ENCODE measurements at regions not wholly inside any gene's neighbourhood (a gene's known extent, or its start where the extent isn't known, plus 50 kb on each side); places are given as distances from the start of the nearest gene placed in this dataset.

GRCh38 chr13:22662771-22663170, 518.0 kb upstream of the SGCG start:
- no peak overlapping the region for H3K23ac ChIP-seq (ENCODE audit: insufficient read length)
- no peak overlapping the region for H2AFZ ChIP-seq (ENCODE audit: low read length)
- DNase-seq (ENCODE audit: low read depth in 1 of 2, low spot score in 2 of 2) (no peak), FAIRE-seq (no peak)
- H3K4me3 ChIP-seq (ENCODE audit: extremely low read depth in 1 of 4, insufficient read depth in 2 of 4, low read depth in 3 of 4, low read length in 4 of 4) = no peak overlapping the region
- no peaks in the 10 kb centered on the region for H3K79me1 ChIP-seq (ENCODE audit: low read depth, low read length)
- no peak overlapping the region for H2BK15ac ChIP-seq (ENCODE audit: low read length)
- no peaks in the 10 kb centered on the region for H3K36me3 ChIP-seq (ENCODE audit: control insufficient read depth in 2 of 4, insufficient read depth in 4 of 4, low read length in 3 of 4)
- no peaks in the 10 kb centered on the region for H4K20me1 ChIP-seq (replicated peaks in 1 of 2; ENCODE audit: control insufficient read depth in 1 of 2, insufficient read depth in 2 of 2, low read length in 2 of 2)
- H3K56ac ChIP-seq (replicated peaks; ENCODE audit: insufficient read length, low read depth, low read length) = no peak overlapping the region
- H3K14ac ChIP-seq (ENCODE audit: insufficient read length) = no peak overlapping the region
- H4K8ac ChIP-seq (ENCODE audit: extremely low read depth, insufficient read depth, low read length) = no peak overlapping the region
- CTCF ChIA-PET (ENCODE audit: partially characterized antibody) = no interaction called here
- POLR2A ChIA-PET (ENCODE audit: partially characterized antibody) = no interaction called here
- WGBS, 2 experiments (ENCODE audit: extremely low coverage in 1 of 2, insufficient coverage in 1 of 2, insufficient read length in 1 of 2, insufficient replicate concordance in 2 of 2, low coverage in 1 of 2, low lambda C conversion rate in 2 of 2, missing lambda C conversion rate in 1 of 2) = 93% methylated on average over 4 of the region's 4 CpGs; no CpG with 5 or more reads in 1 of the 2 experiments
- no peaks in the 10 kb centered on the region for H3K79me2 ChIP-seq (ENCODE audit: control insufficient read depth in 1 of 2, insufficient read depth in 2 of 2, low read length in 2 of 2)
- no peak overlapping the region for H3K4ac ChIP-seq (replicated peaks; ENCODE audit: insufficient read length, low read depth, low read length)
- no peak overlapping the region for H2BK12ac ChIP-seq (ENCODE audit: low read depth, low read length)
- no peak overlapping the region for H3K27ac ChIP-seq (ENCODE audit: low read depth, low read length)
- peaks cover 0 to 2% (median 0%) of the 10 kb centered on the region in 4 experiments; a peak in 1 of 7 replicates for H3K27me3 ChIP-seq (replicated peaks in 1 of 4; ENCODE audit: control insufficient read depth in 3 of 4, extremely low read depth in 1 of 4, insufficient read depth in 3 of 4, low read length in 3 of 4)
- no peak overlapping the region for H2BK120ac ChIP-seq (replicated peaks; ENCODE audit: low read depth, low read length)
- no peak overlapping the region for H3K18ac ChIP-seq (ENCODE audit: extremely low read depth, low read length)
- H3K4me1 ChIP-seq (replicated peaks in 1 of 4; ENCODE audit: control insufficient read depth in 3 of 4, insufficient read depth in 4 of 4, low read length in 3 of 4) = no peaks in the 10 kb centered on the region
- no peak overlapping the region for H4K5ac ChIP-seq (ENCODE audit: insufficient read length, low read depth, low read length)
- no peak overlapping the region for H3K4me2 ChIP-seq (ENCODE audit: insufficient read depth in 1 of 2, low read depth in 2 of 2, low read length in 2 of 2)
- H2BK5ac ChIP-seq (ENCODE audit: low read depth, low read length) = no peak overlapping the region
- no peak overlapping the region for H2BK20ac ChIP-seq (ENCODE audit: low read length)
- no peak overlapping the region for H3K9ac ChIP-seq (replicated peaks in 1 of 4; ENCODE audit: extremely low read depth in 1 of 4, low read depth in 3 of 4, low read length in 3 of 4)
- H3K9me3 ChIP-seq (ENCODE audit: insufficient read depth in 2 of 2, low read depth in 1 of 2, low read length in 1 of 2) = no peaks in the 10 kb centered on the region
- H3K23me2 ChIP-seq (ENCODE audit: low read depth, low read length) = no peaks in the 10 kb centered on the region
- H4K91ac ChIP-seq (replicated peaks; ENCODE audit: insufficient read length, low read length) = no peak overlapping the region
- H2AK5ac ChIP-seq (ENCODE audit: low read depth, low read length) = no peak overlapping the region
- TF ChIP-seq HDAC6 (IDR thresholded peaks at IDR 0.05; ENCODE audit: low read depth, low read length) (no peak), CBX5 (IDR thresholded peaks at IDR 0.05; ENCODE audit: low read depth, low read length) (no peak)
